Stimulated activated CD8-positive, alpha-beta memory T cell treated with anti-CD3 and anti-CD28 coated beads, Interleukin-15, amount 100 ng/mL, for 1 hour (primary cell): ENCODE measurements at regions not wholly inside any gene's neighbourhood (a gene's known extent, or its start where the extent isn't known, plus 50 kb on each side); places are given as distances from the start of the nearest gene placed in this dataset.

ENCODE experiments used
- DNase-seq: peaks from one replicate; pipeline ENCODE4 v3.0.0-alpha.2; 2020; ENCODE audit warnings: low read depth

- no peak for DNase-seq
Observed at GRCh38 chr2:120852200-120852815, 116.6 kb downstream of the GLI2 start.

GRCh38 chr2:120853306-120854013 lies 117.8 kb downstream of the GLI2 start:
- DNase-seq: no peak

- no peak for DNase-seq
Observed at GRCh38 chr2:120854014-120854620, 118.4 kb downstream of the GLI2 start.

- no peak for DNase-seq
Observed at GRCh38 chr2:120854766-120855530, 119.3 kb downstream of the GLI2 start.

GRCh38 chr2:120855855-120856405 lies 120.3 kb downstream of the GLI2 start:
- DNase-seq: no peak

GRCh38 chr2:120856421-120856862 lies 120.8 kb downstream of the GLI2 start:
- no peak for DNase-seq

- DNase-seq: no peak
Observed at GRCh38 chr2:120857422-120857821, 121.8 kb downstream of the GLI2 start.

GRCh38 chr2:120857931-120858330 lies 122.3 kb downstream of the GLI2 start:
- no peak for DNase-seq

- DNase-seq: no peak
Observed at GRCh38 chr2:120858361-120859106, 122.9 kb downstream of the GLI2 start.

GRCh38 chr2:120859128-120859527 lies 123.5 kb downstream of the GLI2 start:
- DNase-seq: no peak

- DNase-seq: no peak
Observed at GRCh38 chr2:120859814-120860578, 124.3 kb downstream of the GLI2 start.

GRCh38 chr2:120860579-120860922 lies 124.9 kb downstream of the GLI2 start:
- no peak for DNase-seq

- DNase-seq: no peak
Observed at GRCh38 chr2:120861191-120861575, 125.5 kb downstream of the GLI2 start.

- no peak for DNase-seq
Observed at GRCh38 chr2:120861576-120862191, 126.0 kb downstream of the GLI2 start.

- DNase-seq: no peak
Observed at GRCh38 chr2:120862201-120863060, 126.8 kb downstream of the GLI2 start.

GRCh38 chr2:120863146-120863545 lies 127.5 kb downstream of the GLI2 start:
- DNase-seq: no peak

GRCh38 chr2:120863661-120864320 lies 128.1 kb downstream of the GLI2 start:
- DNase-seq: no peak

GRCh38 chr2:120864981-120865380 lies 129.3 kb downstream of the GLI2 start:
- DNase-seq: no peak

- no peak for DNase-seq
Observed at GRCh38 chr2:120865656-120866055, 130.0 kb downstream of the GLI2 start.
